CD4-positive, alpha-beta T cell treated with Interleukin-12 subunit alpha and Interleukin-12 subunit beta, for 1 hour (primary cell): ENCODE measurements at regions not wholly inside any gene's neighbourhood (a gene's known extent, or its start where the extent isn't known, plus 50 kb on each side); places are given as distances from the start of the nearest gene placed in this dataset.
"Not testable (repeated sequence)": the region's sequence is repeated elsewhere in the genome, so short reads cannot be mapped to it uniquely, and the experiment has no call there.

ENCODE experiments used
- DNase-seq: peaks from one replicate; pipeline ENCODE4 v3.0.0-alpha.2; 2020

DNA sequence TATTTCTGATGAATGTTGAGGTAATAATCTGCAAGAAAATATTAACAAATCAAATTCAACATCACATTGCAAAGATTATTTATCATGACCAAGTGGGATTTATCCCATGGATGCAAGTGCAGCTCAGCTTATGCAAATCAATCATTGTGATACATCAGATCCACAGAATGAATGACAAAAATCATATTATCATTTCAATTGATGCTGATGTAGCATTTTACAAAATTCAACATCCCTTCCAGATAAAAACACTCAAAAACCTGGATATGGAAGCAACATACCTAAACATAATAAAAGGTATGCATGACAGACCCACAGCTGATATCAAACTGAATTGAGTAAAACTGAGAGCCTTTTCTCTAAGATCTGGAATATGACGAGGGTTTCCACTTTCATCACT, 1915.4 kb downstream of the ARAP2 start:
- DNase-seq, result no peak

DNA sequence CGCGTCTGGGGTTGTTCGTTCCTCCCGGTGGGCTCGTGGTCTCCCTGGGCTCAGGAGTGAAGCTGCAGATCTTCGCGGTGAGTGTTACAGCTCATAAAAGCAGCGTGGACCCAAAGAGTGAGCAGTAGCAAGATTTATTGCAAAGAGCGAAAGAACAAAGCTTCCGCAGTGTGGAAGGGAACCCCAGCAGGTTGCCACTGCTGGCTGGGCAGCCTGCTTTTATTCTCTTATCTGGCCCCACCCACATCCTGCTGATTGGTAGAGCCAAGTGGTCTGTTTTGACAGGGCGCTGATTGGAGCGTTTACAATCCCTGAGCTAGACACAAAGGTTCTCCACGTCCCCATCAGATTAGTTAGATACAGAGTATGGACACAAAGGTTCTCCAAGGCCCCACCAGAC, 1909.2 kb downstream of the ARAP2 start:
- DNase-seq, result not testable (repeated sequence)

DNA sequence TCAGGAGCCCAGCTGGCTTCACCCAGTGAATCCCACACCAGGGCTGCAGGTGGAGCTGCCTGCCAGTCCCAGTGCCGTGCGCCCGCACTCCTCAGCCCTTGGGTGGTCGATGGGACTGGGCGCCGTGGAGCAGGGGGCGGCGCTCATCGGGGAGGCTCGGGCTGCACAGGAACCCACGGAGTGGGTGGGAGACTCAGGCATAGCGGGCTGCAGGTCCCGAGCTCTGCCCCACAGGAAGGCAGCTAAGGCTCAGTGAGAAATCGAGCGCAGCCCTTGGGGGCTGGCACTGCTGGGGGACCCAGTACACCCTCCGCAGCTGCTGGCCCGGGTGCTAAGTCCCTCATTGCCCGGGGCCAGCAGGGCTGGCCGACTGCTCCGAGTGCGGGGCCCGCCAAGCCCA, 1908.8 kb downstream of the ARAP2 start:
- DNase-seq, result not testable (repeated sequence)

DNA sequence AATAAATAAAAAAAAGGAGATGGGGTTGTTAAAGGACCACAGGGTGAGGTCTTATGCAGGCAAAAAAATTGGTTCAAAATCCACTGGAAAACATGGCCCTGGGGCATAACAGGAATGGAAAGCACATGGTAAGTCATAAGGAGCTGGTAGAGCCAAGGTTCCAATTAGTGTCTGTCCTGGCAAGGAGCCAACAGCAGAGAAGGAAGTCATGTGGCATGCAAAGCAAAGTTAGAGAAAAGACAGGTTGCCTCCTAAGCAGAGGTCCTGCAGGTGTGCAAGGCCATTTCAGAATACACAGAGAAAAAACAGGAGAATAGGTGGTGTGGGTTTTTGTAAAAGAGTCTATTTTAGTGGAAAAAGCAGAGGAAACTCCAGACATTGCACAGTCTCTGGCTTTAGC, 1881.7 kb downstream of the ARAP2 start:
- no peak for DNase-seq

DNA sequence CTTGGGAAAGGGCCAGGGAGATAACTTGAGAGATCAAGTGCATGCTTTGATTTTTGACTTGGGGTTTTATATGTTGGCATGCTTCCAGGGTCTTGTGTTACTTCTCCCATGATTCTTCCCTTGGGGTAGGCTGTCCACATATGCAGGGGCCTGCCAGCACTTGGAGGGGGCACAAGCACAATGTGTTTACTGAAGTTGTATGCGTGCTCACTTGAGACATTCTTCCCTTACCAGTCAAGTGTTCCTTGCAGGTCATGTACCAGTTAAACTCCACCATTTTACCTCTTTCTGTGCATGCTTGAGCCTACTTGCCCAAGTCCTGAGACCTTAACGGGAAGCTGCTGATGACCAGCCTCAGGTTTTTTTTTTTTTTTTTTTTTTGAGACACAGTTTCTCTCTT, 1880.5 kb downstream of the ARAP2 start:
- no peak for DNase-seq

DNA sequence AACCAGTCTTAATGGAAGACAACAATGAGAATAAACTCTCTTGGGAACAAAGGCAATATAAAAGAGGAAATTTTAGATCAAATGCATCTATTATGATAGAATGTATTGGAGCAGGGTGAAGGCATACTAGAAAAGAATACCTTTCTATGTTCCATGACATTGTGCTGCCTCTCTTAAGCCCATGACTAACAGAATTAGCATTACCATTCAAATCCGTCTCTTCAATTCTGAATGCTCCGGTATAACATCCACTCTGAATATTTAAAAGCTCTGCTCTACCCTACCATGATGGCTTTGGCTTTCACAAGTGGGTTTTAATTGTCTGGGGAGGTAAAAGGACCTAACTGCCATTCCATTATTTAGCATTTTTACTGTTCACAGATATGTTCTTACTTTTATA, 1878.4 kb downstream of the ARAP2 start:
- DNase-seq, result no peak

DNA sequence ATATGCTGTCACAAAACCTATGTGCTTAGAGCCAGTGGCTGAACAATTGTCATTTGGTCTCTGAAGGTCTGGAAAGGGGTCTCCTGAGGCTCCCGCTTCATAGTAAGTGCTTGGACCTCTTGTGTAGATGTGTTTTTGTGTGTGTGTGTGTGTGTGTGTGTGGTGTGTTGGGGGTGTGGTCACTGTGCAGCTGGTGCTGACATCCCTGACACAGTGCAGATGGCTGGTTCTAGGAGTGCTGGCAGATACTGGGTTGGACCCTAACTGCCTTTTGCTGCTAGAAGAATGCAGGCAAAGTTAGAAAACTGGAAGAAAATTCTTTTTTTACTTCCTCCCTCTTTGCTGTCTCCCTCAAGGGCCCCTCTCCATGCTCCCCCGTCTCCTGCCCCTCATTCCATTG, 1872.6 kb downstream of the ARAP2 start:
- no peak for DNase-seq

DNA sequence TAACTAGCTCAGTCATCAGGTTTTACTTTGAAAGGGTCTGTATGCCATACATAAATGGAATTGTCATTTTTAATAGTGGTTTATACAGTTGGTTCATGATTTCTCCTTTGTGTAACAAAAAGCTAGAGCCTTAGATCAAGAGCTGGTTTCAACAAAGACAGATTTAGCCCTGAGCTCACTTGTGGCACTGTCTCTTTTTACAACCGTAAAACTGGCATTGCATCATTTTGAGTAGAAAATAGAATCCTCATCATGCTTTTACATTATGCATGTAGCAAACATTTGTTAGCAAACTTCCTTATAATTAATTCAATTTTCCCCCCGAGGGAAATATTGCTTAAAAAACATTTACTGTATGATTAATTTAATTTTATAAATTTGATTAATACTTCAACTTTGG, 1871.5 kb downstream of the ARAP2 start:
- no peak for DNase-seq

DNA sequence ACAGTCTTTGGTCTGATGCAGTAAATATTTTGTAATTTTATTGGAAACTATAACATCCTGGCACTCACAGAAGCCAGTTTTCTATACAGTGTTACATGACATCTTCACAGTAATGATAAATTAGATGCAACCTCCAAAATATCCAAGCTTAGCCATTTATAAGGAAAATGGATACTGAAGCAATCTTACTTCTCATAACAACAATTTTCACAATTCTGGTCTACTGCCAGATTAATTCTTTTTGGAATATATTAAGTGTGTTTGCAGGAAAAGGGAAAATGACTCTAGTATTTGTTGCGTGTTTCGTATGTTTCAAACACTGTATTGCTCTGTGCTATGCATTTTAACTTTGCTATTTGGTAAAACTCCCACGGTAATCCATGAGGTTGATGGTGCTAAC, 1870.9 kb downstream of the ARAP2 start:
- no peak for DNase-seq

DNA sequence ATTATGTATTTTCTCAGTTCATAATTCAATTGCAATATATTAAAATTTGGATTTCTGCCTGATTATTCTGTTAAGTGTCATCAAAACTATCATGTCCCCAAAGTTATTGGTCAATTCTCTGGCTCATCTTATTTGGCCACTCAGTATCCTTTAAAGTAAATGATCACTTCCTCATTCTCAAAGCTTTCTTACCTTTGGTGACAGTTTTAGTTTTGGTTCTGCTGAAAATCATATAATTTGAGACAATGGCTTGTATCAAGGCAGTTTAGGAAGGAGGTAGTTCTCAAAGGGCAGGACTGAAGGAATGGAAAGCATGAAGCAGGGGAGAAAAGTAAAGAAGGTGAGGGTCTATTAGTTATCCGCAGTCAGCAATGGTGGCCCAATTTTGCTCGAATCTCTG, 1832.1 kb downstream of the ARAP2 start:
- DNase-seq, result no peak

DNA sequence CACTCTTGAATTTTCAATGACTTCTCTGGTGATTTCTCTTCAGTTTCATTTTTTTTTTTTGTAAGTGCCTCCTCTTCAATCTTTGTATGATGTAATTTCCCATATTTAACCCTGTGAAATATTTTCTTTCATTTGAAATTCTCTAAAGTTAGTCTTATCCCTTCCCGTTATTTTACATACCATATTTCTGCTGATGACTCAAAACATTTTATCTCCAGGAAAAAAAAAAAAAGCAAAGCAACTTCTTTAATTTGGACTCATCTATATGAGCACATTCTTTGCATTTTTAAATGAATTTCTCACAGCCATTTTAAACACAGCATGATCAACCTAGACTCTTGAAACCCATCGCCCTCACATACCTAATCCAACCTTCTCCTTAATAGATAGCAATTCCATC, 1831.4 kb downstream of the ARAP2 start:
- no peak for DNase-seq

DNA sequence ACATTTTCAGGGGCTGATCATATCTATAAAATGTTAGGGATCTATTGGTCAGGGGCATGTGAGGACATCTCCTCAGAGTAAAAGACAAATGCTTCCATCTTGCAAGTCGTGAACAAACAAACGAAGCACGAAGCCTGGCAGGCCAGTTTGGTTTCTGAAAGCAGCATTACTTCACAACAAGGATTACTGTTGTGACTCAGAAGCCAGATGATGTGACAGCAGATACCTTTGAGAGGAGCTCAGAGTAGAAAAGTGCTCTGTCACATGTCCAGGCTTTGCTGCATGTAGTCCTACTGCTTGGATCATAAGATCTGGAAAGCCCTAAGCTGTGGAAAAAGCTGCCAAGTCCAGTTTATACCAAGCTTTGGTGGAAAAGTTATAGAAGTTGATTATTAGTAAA, 1827.2 kb downstream of the ARAP2 start:
- no peak for DNase-seq

DNA sequence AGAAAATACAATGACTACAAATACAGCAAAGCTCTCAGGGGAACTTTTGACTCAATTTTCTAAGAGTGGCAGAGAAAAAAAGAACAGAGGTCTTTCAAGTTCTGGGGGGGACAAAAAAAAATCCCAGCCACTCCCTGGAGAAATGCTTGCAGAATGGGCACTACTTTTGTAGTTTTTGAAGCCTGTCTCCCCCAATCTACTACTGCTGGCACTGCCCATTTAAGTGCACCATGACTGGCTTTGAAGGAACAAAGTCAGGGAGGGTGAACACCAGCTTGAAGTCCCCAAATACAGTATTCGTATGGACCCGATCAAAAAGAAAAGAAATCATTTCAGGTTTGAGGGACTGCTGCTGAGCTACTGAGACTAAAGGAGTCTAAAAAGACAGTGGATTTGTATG, 1824.4 kb downstream of the ARAP2 start:
- no peak for DNase-seq

DNA sequence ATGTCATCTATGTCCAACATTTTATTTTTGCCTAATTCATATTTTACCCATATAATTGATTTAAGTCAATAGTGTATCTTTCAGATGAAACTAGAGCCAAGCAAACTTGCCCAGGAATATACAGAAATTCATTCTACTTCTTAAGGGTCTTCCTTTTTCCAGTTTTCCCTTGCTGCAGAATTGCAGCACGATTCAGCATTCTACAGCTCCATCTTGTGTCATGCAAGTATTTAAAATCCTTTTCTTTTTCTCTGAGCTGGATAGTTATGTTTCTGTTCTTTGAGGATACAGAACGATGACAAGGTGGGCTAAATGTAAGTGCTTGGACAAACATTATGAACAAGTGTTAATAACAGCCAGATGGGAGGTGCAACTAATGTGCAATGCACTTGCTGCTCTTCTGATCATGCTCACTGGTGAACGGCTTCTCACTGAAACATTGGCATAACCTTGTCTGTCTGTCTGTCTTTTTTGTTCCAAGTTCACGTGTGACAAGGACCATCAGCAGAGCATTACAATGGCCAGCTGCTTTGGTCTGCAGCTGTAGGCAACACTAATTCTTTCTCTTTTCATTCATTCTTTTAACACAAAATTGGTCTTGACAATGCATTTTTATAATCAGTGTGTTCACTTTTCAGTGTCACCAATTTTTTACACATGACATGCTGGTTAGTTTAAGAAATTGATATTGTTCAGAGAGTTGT, 1821.7 kb downstream of the ARAP2 start:
- no peak for DNase-seq

DNA sequence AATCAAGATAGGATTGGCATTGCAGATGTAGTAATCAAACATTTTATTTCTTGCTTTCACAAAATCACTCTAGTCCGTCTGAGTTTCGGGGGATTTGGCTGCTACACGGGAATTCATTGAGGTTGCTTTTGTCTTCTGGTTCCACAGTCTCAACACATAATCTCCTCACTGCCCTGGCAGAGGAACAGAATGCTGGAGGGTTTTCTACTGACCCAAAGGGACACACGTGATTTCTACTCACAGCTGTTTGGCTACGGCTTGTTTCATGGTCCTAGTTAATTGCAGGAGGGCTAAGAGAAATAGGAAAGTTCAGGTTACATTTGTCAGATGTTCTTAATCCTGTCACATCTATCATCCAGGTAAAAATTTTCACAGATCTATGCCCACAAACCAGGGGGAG, 1811.6 kb downstream of the ARAP2 start:
- no peak for DNase-seq

DNA sequence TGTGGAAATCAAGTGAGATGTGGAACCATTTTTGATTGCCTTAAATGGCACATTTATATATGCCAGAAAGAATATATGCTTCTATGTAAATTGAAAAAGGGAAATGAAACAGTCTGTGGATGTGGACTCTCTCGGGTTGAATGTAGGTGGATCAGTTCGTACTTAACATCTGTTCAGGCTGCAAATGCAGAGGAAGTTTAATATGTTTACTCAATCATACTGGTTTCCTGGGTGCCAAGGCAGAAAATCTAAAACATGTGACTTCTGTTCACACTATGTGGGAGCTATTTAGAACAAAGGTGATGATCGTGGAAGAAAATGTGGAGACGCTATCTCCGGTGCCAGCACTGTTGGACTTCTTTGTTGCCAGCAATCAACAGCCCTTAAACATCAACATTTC, 1809.9 kb downstream of the ARAP2 start:
- not testable (repeated sequence) for DNase-seq

DNA sequence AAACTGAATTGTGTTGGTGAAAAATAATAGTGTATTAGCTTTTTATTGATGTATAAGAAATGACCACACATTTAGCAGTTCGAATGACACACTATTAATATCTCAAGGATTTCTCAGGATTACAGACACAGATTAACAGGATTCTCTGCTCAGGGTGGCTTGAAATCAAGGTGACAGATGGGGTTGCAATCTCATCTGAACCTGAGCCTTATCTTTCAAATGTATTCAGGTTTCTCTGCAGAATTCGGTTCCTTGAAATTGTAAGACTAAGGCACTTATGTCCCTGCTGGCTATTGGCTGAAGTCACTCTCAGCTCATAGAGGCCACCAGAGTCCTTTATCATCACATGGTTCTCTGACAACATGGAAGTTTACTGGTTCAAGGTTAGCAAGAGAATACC, 1780.1 kb downstream of the ARAP2 start:
- DNase-seq, result no peak

DNA sequence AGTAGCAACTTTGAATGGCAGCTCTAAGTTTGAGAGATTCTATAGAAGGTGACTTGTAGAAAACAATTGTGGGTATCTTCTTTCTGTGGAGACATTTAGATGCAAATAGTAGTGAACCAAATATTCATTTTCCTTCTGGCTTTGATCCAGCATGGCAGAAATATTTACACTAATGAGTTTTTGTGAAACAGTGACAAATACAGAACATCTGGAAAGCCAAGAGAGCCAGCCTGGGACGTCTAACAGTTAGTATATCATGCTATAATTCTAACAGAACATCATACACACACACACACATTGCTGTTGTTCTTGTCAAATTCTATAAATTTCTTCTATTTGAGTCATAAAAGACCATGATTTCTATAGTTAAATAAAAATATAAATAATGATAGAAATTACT, 1777.9 kb downstream of the ARAP2 start:
- no peak for DNase-seq

DNA sequence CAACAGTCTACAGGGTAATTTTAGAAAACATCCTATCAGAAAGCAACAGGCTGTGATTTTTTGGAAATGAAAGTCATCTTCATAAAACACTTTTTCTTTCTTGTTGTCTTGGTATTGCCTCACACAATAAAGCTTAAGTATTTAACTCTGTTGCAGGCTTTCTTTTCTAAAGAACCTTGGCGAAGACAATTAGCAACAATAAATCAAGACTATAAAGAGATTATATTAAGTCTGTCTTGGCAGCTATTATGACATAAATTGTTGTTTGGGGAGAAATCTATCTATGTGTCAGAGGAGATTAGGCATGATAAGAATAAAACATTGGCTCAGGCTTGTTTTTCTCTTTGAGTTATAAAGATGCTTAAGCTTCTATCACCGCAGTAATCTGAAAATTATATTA, 1774.8 kb downstream of the ARAP2 start:
- no peak for DNase-seq

DNA sequence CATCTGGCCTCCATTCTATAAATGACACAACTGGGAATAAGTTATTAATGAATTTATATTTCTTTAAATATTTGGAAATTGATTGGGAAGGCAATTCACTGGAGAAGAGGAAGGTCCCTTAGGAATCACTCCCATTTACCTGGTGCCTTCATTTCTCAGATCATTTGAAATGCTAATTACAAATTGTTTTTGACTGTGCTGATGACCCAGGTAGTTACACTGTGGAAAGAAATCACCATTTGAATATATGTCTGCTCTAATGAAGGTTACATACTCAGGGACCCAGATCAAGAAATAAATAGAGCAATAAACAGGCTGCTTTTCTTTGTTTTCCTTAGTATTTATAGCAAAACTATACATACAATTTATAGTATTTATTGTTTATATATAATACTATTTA, 1759.1 kb downstream of the ARAP2 start:
- DNase-seq, result no peak

DNA sequence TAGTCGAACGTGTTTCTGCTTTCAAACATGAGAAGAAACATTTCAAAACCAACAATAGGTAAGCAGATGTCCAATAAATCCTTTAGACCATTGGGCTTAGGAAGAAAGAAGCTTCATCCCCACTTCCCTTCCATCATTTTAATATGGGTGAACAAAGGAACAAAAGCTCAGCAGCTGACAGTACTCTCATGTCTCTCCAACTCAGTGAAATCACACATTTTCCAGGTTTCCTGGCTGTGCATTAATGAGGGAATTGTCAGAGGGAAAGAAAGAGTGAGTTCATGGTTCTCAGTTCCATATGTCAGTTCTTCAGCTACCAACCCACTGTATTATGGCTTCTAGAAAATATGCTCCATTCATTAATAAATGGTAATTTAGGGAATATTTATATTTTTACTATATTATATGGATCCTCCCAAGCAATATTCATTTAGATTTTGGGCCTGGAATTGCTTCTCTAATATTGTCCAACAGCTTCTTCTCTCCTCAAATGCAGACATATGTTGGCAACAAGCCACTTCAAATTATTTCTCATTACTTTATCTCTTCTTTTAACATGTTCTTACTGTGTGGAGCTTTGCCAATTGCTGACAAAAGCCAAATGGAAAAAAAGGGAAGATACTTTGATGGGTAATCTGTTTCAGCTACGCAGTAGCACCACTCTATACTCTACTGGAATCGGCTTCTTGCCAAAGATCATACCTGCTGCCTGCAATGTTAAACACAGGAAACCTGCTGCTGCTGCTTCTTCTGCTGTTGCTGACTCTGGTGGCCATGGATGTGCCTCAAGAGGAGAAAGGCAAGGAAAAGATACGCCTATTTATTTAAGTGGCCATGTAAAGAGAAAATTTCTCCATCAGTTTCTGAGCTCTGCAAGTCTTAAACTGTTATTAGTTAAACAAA, 1757.6 kb downstream of the ARAP2 start:
- DNase-seq, result no peak

DNA sequence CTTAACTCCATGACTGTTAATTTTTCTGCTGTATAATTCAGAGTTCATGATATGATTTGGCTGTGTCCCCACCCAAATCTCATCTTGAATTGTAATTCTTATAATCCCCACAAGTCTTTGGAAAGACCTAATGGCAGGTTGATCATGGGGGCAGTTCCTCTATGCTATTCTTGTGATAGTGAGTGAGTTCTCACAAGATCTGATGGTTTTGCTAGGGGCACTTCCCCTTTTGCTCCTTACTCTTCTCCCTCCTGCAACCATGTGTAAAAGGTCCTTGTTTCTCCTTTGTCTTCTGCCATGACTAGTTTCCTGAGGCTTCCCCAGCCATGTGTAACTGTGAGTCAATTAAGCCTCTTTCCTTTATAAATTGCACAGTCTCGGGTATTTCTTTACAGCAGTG, 1751.9 kb downstream of the ARAP2 start:
- no peak for DNase-seq

DNA sequence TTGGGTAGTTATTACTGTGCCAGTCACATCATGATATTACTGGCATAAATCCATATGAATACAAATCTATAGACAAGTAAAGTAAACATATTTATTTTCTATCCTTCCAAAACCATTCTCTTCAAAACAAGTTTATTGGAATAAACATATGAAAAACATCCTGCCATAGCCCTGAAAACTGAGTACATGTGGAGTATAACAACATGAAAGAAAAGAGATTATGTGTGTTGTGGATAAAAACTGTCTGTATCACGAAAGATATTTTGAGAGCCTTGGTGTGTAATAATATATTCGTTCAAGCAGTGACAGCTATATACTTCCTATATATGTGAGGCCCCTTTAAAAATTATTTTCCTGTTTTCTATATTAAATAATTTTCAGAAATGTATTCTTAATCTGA, 1742.2 kb downstream of the ARAP2 start:
- no peak for DNase-seq

DNA sequence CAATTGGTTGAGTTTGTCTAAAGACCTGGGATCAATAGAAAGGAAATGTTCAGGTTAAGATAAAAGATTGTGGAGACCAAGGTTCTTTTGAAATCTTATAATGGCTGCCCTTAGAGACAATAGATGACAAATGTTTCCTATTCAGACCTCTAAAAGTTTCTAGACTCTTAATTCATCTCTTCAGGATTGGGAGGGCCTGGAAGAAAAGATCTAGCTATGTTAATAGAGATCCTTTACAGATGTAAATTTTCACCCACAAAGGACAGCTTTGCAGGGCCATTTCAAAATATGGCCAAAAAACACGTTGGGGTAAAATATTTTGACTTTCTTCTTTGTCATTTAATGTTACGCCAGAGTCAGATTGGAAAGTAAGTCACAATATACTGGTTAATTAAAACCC, 1739.6 kb downstream of the ARAP2 start:
- DNase-seq, result not testable (repeated sequence)
